HepG2 (cell line): ENCODE measurements at regions not wholly inside any gene's neighbourhood (a gene's known extent, or its start where the extent isn't known, plus 50 kb on each side); places are given as distances from the start of the nearest gene placed in this dataset.

Source experiments
- ATAC-seq: fragments of 200-7000 bp; cut with Tn5 transposase; 3 replicates; pipeline ENCODE4 v1.9.1; 2020; ENCODE audit warnings: mild to moderate bottlenecking, moderate library complexity
- BruUV-seq: library from RNA; stranded (reverse); fragments of 400-500 nt; replicated peaks from 2 replicates; lab custom pipeline; 2021; lab: Mats Ljungman, UMichigan
- CTCF ChIA-PET: fragments of 300-600 bp; formaldehyde crosslinking; extraction: SDS; loops from one replicate; lab custom pipeline; 2021; ENCODE audit warnings: low total read pairs, inconsistent platforms, low intra/inter-chr PET ratio; lab: Yijun Ruan, JAX
- POLR2A ChIA-PET: fragments of 350-600 bp; sonication (Branson Sonifier 250); formaldehyde crosslinking; loops from one replicate; lab custom pipeline; 2020; ENCODE audit warnings: antibody characterized with exemption, inconsistent platforms; lab: Yijun Ruan, JAX
- DNase-seq: peaks from one replicate; pipeline ENCODE4 v3.0.0-alpha.2; 2015; ENCODE audit warnings: low spot score
- FAIRE-seq: peaks from 3 replicates; lab custom pipeline; 2011; peaks lifted over from hg19 to GRCh38; lab: Jason Lieb, UNC
- H2AFZ ChIP-seq: one replicate; pipeline ENCODE4 v1.6.1; 2011; ENCODE audit warnings: low read length, inconsistent platforms
- H3K27ac ChIP-seq: fragments of 300-600 bp; 3 replicates; pipeline ENCODE4 v1.8.0; 2011; ENCODE audit warnings: mixed run types, mild to moderate bottlenecking, mixed read lengths, low read length, inconsistent platforms; ENCODE audit not compliant: insufficient read depth; ENCODE audit errors: extremely low read length
- H3K27me3 ChIP-seq, 2 experiments: fragments of 200-600 bp in 1 of 2; 2 replicates in 1 of 2; 3 replicates in 1 of 2; pipeline versions ENCODE4 v1.6.0 to v1.8.0; 2011; ENCODE audit warnings: low read length in 2 of 2, mild to moderate bottlenecking in 2 of 2, moderate library complexity in 2 of 2, inconsistent platforms in 1 of 2; ENCODE audit not compliant: insufficient read depth in 2 of 2, control insufficient read depth in 1 of 2
- H3K36me3 ChIP-seq, 2 experiments: fragments of 200-600 bp in 1 of 2; replicated peaks in 1 of 2; 2 replicates in 1 of 2; 3 replicates in 1 of 2; pipeline versions ENCODE4 v1.5.1 to v1.8.0; 2011; ENCODE audit warnings: low read length in 2 of 2, inconsistent platforms in 1 of 2; ENCODE audit not compliant: insufficient read depth in 2 of 2, control insufficient read depth in 1 of 2
- H3K4me1 ChIP-seq: 2 replicates; pipeline ENCODE4 v1.5.1; 2012; ENCODE audit warnings: low read length, inconsistent platforms; ENCODE audit not compliant: insufficient read depth
- H3K4me2 ChIP-seq: 2 replicates; pipeline ENCODE4 v1.6.0; 2011; ENCODE audit warnings: low read depth, low read length, inconsistent platforms
- H3K4me3 ChIP-seq, 3 experiments: fragments of 200-600 bp in 1 of 3; sonication (generic), shearing (Covaris generic) in 1 of 3; replicated peaks in 1 of 3; 2 replicates each; pipeline ENCODE4 v1.5.1; 2011 to 2016; ENCODE audit warnings: low read length in 3 of 3, inconsistent platforms in 2 of 3, low read depth in 2 of 3, mild to moderate bottlenecking in 2 of 3, control low read depth in 1 of 3, mixed read lengths in 1 of 3; ENCODE audit not compliant: insufficient read depth in 1 of 3
- H3K79me2 ChIP-seq: one replicate; pipeline ENCODE4 v1.6.1; 2011; ENCODE audit warnings: low read length, inconsistent platforms; ENCODE audit not compliant: insufficient read depth
- H3K9ac ChIP-seq: 2 replicates; pipeline ENCODE4 v1.6.0; 2011; ENCODE audit warnings: mild to moderate bottlenecking, low read depth, low read length, inconsistent platforms; ENCODE audit not compliant: insufficient read depth
- H3K9me3 ChIP-seq: 2 replicates; pipeline ENCODE4 v1.5.1; 2012; ENCODE audit warnings: mild to moderate bottlenecking, low read length
- H4K20me1 ChIP-seq: 2 replicates; pipeline ENCODE4 v1.6.0; 2011; ENCODE audit warnings: inconsistent platforms, mild to moderate bottlenecking, low read length, moderate library complexity; ENCODE audit not compliant: insufficient read depth
- GATA4 ChIP-seq: sonication (generic); IDR thresholded peaks from 2 replicates; pipeline ENCODE4 v1.6.1; 2016; ENCODE audit warnings: antibody characterized with exemption, low read depth, borderline replicate concordance
- HMG20B ChIP-seq: conservative IDR thresholded peaks from 2 replicates; pipeline ENCODE4 v1.6.1; 2016; ENCODE audit warnings: missing genetic modification reagents, missing compliant biosample characterization
- SAFB2 ChIP-seq: sonication (generic); formaldehyde crosslinking; IDR thresholded peaks from 2 replicates; pipeline ENCODE4 v1.5.1; 2020; ENCODE audit warnings: missing genetic modification reagents, low read depth, mild to moderate bottlenecking, borderline replicate concordance
- SP1 ChIP-seq, 2 experiments: fragments of 450-650 bp in 1 of 2; sonication (generic) in 1 of 2; formaldehyde crosslinking in 1 of 2; IDR thresholded peaks; 2 replicates each; pipeline versions ENCODE4 v1.4.0 to v1.6.1; 2016 to 2020; ENCODE audit warnings: missing genetic modification reagents in 1 of 2
- ZFP82 ChIP-seq: sonication (generic); formaldehyde crosslinking; IDR thresholded peaks from 2 replicates; pipeline ENCODE4 v1.5.1; 2020; ENCODE audit warnings: mild to moderate bottlenecking, missing genetic modification reagents, borderline replicate concordance
- ZIK1 ChIP-seq: sonication (generic); formaldehyde crosslinking; IDR thresholded peaks from 2 replicates; pipeline ENCODE4 v1.5.0; 2020; ENCODE audit warnings: mild to moderate bottlenecking, low read depth, missing genetic modification reagents, borderline replicate concordance
- ZKSCAN8 ChIP-seq: IDR thresholded peaks from 2 replicates; pipeline ENCODE4 v1.6.1; 2016; ENCODE audit warnings: borderline replicate concordance, missing genetic modification reagents, missing compliant biosample characterization
- ZNF225 ChIP-seq: sonication (generic); formaldehyde crosslinking; IDR thresholded peaks from 2 replicates; pipeline ENCODE4 v1.4.0; 2020; ENCODE audit warnings: mild to moderate bottlenecking, missing genetic modification reagents
- ZNF484 ChIP-seq: sonication (generic); formaldehyde crosslinking; IDR thresholded peaks from 2 replicates; pipeline ENCODE4 v1.5.1; 2020; ENCODE audit warnings: mild to moderate bottlenecking, low read depth, missing genetic modification reagents, borderline replicate concordance
- WGBS: methylation state at CpG from one replicate; pipeline ENCODE4 v1.1.6; 2017; ENCODE audit warnings: low lambda C conversion rate; 5-methylcytosine and 5-hydroxymethylcytosine counted together
- in situ Hi-C: cut with HindIII; loops from 2 replicates; pipeline ENCODE4 v1.10.0; 2017; ENCODE audit warnings: low pct_unique_long_range_greater_than_20kb; ENCODE audit not compliant: extremely low pct_ligation_motif_present
- intact Hi-C: fragments of 100-400 bp; cut with micrococcal nuclease; formaldehyde crosslinking; loops from one replicate; pipeline ENCODE4 v1.10.0; 2022; ENCODE audit not compliant: unreplicated experiment
- TF ChIP-seq, protein P1 (sequence below): sonication (generic); formaldehyde crosslinking; IDR thresholded peaks from 2 replicates; pipeline ENCODE4 v1.4.0; 2020; ENCODE audit warnings: missing genetic modification reagents, borderline replicate concordance
- TF ChIP-seq, protein P2 (sequence below), 2 experiments: IDR thresholded peaks; 2 replicates each; pipeline ENCODE4 v1.6.1; 2011 to 2012; ENCODE audit warnings: low read length in 2 of 2, borderline replicate concordance in 1 of 2, low read depth in 1 of 2, mild to moderate bottlenecking in 1 of 2, moderate library complexity in 1 of 2
- TF ChIP-seq, protein P3 (sequence below): sonication (generic); formaldehyde crosslinking; IDR thresholded peaks from 2 replicates; pipeline ENCODE4 v1.5.0; 2020; ENCODE audit warnings: mild to moderate bottlenecking, missing genetic modification reagents
- TF ChIP-seq, protein P4 (sequence below): sonication (generic); IDR thresholded peaks from 2 replicates; pipeline ENCODE4 v1.6.1; 2016; ENCODE audit warnings: low read depth, borderline replicate concordance

DNA sequence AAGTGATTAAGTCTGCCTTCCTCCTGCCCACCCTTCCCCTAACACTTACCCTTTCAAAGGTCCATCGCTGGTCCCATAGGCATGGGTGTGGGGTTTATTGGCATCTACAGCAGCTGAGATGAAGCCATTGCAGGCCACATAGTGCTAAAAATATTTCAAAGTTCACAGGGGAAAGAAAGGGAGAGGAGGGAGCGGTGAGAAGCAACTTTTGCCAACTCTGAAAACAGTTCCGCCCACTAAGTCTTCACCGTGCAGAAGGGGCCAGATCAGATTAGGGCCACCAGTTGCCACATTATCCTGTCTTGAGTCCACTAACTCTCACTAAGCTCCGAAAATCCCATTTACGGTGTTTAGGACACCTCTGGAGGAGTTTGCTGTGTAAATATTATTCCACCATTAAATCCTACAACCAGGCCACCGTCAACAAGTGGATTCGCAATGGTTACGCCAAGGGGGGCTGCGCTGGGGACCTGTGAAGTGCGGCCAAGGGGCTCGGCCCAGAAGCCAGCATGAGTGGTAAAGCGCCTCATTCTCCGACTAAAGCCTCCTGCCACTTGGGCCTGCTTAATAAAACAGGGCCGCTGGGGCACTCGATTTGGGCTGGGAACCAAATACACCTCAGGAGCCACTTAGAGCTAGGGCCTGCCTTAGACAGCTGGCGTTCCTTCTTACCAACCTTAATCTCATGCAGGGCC, 534.9 kb downstream of the MIAT start:
- ChIA-PET POLR2A (no interaction called here), CTCF (no interaction called here)
- 34% methylated on average over 12 of the region's 17 CpGs for WGBS
- Histone ChIP-seq H4K20me1 (no peaks in the 10 kb centered on the region), H2AFZ (no peak overlapping the region), H3K4me2 (no peak overlapping the region), H3K27ac (no peak overlapping the region), H3K4me1 (no peaks in the 10 kb centered on the region), H3K9ac (no peak overlapping the region), H3K27me3 (0 out of 5 replicates have a peak, but pooled peaks cover 0 to 3% of the 10 kb centered on the region in 2 experiments), H3K4me3 (no peak overlapping the region), H3K36me3 (no peaks in the 10 kb centered on the region), H3K9me3 (peaks cover 9% of the 10 kb centered on the region), H3K79me2 (no peaks in the 10 kb centered on the region)
- FAIRE-seq (no peak), DNase-seq (no peak), ATAC-seq (no peak)
- BruUV-seq = no TSS peak
- in situ Hi-C loops (no loop called here), intact Hi-C loops (no loop called here)
- no peak for TF ChIP-seq HMG20B (CRISPR knock-in tag)
- TF ChIP-seq, protein P1, sequence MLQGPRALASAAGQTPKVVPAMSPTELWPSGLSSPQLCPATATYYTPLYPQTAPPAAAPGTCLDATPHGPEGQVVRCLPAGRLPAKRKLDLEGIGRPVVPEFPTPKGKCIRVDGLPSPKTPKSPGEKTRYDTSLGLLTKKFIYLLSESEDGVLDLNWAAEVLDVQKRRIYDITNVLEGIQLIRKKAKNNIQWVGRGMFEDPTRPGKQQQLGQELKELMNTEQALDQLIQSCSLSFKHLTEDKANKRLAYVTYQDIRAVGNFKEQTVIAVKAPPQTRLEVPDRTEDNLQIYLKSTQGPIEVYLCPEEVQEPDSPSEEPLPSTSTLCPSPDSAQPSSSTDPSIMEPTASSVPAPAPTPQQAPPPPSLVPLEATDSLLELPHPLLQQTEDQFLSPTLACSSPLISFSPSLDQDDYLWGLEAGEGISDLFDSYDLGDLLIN (CRISPR knock-in tag) = no peak
- no peak for TF ChIP-seq SP1 (IDR thresholded peaks at IDR 0.05)
- no peak for TF ChIP-seq SP1 (CRISPR knock-in tag; IDR thresholded peaks at IDR 0.05)
- no peak for TF ChIP-seq ZNF225 (CRISPR knock-in tag)
- TF ChIP-seq, protein P2, sequence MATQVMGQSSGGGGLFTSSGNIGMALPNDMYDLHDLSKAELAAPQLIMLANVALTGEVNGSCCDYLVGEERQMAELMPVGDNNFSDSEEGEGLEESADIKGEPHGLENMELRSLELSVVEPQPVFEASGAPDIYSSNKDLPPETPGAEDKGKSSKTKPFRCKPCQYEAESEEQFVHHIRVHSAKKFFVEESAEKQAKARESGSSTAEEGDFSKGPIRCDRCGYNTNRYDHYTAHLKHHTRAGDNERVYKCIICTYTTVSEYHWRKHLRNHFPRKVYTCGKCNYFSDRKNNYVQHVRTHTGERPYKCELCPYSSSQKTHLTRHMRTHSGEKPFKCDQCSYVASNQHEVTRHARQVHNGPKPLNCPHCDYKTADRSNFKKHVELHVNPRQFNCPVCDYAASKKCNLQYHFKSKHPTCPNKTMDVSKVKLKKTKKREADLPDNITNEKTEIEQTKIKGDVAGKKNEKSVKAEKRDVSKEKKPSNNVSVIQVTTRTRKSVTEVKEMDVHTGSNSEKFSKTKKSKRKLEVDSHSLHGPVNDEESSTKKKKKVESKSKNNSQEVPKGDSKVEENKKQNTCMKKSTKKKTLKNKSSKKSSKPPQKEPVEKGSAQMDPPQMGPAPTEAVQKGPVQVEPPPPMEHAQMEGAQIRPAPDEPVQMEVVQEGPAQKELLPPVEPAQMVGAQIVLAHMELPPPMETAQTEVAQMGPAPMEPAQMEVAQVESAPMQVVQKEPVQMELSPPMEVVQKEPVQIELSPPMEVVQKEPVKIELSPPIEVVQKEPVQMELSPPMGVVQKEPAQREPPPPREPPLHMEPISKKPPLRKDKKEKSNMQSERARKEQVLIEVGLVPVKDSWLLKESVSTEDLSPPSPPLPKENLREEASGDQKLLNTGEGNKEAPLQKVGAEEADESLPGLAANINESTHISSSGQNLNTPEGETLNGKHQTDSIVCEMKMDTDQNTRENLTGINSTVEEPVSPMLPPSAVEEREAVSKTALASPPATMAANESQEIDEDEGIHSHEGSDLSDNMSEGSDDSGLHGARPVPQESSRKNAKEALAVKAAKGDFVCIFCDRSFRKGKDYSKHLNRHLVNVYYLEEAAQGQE (IDR thresholded peaks at IDR 0.05; ENCODE audit: borderline replicate concordance in 1 of 2, low read depth in 1 of 2, low read length in 2 of 2) = no peak
- no peak for TF ChIP-seq ZKSCAN8 (CRISPR knock-in tag)
- no peak for TF ChIP-seq ZIK1 (CRISPR knock-in tag)
- TF ChIP-seq SAFB2 = no peak
- no peak for TF ChIP-seq ZFP82 (CRISPR knock-in tag)
- no peak for TF ChIP-seq ZNF484 (CRISPR knock-in tag)
- TF ChIP-seq, protein P3, sequence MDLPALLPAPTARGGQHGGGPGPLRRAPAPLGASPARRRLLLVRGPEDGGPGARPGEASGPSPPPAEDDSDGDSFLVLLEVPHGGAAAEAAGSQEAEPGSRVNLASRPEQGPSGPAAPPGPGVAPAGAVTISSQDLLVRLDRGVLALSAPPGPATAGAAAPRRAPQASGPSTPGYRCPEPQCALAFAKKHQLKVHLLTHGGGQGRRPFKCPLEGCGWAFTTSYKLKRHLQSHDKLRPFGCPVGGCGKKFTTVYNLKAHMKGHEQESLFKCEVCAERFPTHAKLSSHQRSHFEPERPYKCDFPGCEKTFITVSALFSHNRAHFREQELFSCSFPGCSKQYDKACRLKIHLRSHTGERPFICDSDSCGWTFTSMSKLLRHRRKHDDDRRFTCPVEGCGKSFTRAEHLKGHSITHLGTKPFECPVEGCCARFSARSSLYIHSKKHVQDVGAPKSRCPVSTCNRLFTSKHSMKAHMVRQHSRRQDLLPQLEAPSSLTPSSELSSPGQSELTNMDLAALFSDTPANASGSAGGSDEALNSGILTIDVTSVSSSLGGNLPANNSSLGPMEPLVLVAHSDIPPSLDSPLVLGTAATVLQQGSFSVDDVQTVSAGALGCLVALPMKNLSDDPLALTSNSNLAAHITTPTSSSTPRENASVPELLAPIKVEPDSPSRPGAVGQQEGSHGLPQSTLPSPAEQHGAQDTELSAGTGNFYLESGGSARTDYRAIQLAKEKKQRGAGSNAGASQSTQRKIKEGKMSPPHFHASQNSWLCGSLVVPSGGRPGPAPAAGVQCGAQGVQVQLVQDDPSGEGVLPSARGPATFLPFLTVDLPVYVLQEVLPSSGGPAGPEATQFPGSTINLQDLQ (CRISPR knock-in tag) = no peak
- no peak for TF ChIP-seq GATA4
- TF ChIP-seq, protein P4, sequence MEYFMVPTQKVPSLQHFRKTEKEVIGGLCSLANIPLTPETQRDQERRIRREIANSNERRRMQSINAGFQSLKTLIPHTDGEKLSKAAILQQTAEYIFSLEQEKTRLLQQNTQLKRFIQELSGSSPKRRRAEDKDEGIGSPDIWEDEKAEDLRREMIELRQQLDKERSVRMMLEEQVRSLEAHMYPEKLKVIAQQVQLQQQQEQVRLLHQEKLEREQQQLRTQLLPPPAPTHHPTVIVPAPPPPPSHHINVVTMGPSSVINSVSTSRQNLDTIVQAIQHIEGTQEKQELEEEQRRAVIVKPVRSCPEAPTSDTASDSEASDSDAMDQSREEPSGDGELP = no peak
